ENCODE measurements at regions not wholly inside any gene's neighbourhood (a gene's known extent, or its start where the extent isn't known, plus 50 kb on each side); places are given as distances from the start of the nearest gene placed in this dataset.

DNA sequence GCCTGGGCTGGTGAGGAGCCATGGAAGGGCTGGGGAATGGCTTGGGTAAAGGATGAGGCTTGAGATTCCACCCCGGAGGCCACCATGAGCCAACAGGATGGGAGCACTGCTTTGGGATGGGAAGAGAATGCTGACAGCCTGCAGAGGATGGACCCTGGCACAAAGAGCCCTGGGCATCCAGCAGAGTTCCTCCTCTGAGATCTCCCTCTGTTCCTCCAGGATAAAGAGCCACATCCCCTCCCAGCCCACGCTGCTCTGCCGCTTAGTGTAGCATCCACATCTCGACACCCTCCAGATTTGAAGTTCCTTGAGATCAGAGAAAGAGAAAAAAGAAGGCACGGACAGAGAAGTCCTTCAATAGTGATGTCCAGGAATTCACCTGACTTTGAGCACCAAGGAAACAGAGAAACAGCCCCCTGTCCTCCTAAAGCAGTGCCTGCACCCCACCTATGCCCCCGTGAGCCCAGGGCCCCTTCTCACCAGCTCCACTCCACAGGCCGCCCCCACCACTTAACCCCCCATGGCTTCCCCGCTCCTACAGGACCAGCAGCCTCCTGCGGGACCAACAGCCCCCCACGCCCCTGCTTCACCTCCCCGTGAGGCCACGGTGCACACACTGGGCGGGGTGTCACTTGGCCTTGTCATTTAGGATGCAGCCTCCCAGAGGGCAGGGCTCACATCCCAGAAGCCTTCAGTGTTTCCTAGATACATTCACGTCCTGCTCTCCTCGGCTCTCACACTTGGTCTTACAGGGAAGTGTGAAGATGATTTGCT, 180.5 kb downstream of the SHANK2 start:
- H3K4me3 Mint-ChIP-seq: no peak overlapping the region
- no peaks in the 10 kb centered on the region for H3K4me1 Mint-ChIP-seq
- H3K9me3 Mint-ChIP-seq: no peaks in the 10 kb centered on the region
- no peaks in the 10 kb centered on the region for H3K36me3 Mint-ChIP-seq
- peaks cover 5% of the 10 kb centered on the region for H3K27me3 Mint-ChIP-seq
- no peak overlapping the region for H3K27ac Mint-ChIP-seq

DNA sequence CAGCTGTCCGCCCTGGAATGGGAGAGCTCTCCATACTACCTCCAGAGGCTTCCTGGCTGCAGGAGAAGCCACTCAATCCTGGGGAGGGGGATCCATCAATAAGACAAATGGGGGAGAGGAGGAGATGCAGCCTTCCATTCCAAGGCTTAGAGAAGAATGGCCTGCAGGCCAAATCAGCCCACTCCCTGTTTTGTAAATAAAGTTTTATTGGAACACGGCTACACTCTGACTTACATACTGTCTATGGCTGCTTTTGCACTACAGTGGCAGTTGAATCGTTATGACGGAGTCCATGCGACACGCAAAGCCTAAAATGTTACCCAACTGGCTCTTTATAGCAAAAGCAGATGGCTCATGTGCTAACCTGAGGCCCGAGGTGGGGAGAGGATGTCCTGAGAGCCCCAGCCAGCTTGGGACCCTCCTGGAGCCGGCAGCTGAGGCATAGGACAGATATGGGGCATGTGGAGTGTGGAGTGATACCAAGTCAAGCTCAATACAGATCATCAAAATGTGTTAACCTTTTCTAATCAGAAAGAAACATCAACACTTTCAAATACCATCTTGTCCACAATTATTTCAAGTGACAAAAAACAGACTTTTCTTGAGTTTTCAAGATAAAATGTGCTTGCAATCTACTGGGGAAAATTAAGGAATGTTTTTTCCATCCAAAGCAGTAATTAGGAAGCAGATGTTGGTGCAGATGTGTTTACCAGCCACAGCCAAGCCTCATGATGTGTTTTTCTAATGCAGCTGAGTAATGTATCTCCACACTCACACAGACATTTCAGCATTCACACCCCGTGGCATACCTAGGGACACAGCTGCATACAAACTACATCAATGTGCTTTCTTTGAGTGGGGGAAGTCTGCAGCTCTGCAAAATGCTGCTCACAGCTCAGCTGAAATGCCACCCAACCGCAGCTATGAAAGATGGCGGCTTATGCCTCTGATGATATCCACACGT, 181.6 kb downstream of the SHANK2 start:
- Mint-ChIP-seq H3K27ac (no peak overlapping the region), H3K27me3 (no peaks in the 10 kb centered on the region), H3K36me3 (no peaks in the 10 kb centered on the region), H3K9me3 (no peaks in the 10 kb centered on the region), H3K4me3 (no peak overlapping the region), H3K4me1 (no peaks in the 10 kb centered on the region)

DNA sequence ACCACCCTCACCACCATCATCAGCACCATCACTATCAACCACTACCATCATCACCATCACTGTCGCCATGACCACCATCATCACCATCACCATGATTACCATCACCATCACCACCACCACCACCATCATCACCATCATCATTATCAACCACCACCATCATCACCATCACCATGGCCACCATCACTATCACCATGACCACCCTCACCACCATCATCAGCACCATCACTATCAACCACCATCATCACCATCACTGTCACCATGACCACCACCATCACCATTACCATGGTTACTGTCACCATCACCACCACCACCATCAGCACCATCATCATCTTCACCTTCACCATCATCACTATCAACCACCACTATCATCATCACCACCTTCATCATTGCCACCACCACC, 183.4 kb downstream of the SHANK2 start:
- Mint-ChIP-seq H3K9me3 (no peaks in the 10 kb centered on the region), H3K4me1 (no peaks in the 10 kb centered on the region), H3K27me3 (peaks cover 1% of the 10 kb centered on the region), H3K27ac (no peak overlapping the region), H3K4me3 (no peak overlapping the region), H3K36me3 (no peaks in the 10 kb centered on the region)

DNA sequence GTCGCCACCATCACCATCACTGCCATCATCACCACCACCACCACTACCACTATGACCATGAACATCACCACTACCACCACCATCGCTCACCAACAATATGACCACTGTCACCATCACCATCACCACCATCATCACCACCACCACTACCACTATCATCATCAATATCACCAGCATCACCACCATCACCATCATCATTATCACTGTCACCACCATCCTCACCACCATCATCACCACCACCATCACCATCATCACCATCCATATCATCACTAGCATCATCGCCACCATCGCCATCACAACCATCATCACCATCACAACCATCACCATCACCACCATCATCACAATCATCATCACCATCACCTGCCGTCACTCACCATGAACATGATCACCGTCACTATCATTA, 184.6 kb downstream of the SHANK2 start:
- Mint-ChIP-seq H3K27me3 (peaks cover 11% of the 10 kb centered on the region), H3K4me3 (no peak overlapping the region), H3K27ac (no peak overlapping the region), H3K36me3 (no peaks in the 10 kb centered on the region), H3K9me3 (no peaks in the 10 kb centered on the region), H3K4me1 (no peaks in the 10 kb centered on the region)

DNA sequence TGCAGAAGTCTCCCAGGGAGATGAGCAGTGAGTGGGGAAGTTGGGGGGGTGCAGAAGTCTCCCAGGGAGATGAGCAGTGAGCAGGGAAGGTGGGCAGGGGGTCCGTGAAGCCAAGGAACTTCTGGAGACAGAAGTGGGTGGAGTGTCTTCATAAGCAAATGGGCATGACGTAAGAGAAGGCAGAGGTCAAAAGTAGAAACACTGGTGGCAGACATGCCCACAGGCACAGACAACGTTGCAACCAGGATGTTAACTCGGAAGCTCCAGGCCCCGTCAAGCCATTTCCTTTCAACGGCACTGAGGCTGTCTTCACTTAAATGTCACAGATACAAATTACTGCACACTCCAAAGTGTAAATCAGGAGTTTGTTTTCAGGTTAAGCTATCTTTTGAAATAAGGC, 186.1 kb downstream of the SHANK2 start:
- Mint-ChIP-seq H3K27ac (no peak overlapping the region), H3K4me3 (no peak overlapping the region), H3K27me3 (peaks cover 11% of the 10 kb centered on the region), H3K9me3 (no peaks in the 10 kb centered on the region), H3K36me3 (no peaks in the 10 kb centered on the region), H3K4me1 (no peaks in the 10 kb centered on the region)

DNA sequence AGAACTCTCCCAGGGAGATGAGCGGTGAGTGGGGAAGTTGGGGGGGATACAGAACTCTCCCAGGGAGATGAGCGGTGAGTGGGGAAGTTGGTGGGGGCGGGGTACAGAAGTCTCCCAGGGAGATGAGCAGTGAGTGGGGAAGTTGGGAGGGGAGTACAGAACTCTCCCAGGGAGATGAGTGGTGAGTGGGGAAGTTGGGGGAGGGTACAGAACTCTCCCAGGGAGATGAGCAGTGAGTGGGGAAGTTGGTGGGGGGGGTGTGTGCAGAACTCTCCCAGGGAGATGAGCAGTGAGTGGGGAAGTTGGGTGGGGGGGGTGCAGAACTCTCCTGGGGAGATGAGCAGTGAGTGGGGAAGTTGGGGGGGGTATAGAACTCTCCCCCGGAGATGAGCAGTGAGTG, 186.5 kb downstream of the SHANK2 start:
- no peaks in the 10 kb centered on the region for H3K36me3 Mint-ChIP-seq
- H3K27ac Mint-ChIP-seq: no peak overlapping the region
- H3K9me3 Mint-ChIP-seq: no peaks in the 10 kb centered on the region
- peaks cover 11% of the 10 kb centered on the region for H3K27me3 Mint-ChIP-seq
- H3K4me1 Mint-ChIP-seq: no peaks in the 10 kb centered on the region
- H3K4me3 Mint-ChIP-seq: no peak overlapping the region

DNA sequence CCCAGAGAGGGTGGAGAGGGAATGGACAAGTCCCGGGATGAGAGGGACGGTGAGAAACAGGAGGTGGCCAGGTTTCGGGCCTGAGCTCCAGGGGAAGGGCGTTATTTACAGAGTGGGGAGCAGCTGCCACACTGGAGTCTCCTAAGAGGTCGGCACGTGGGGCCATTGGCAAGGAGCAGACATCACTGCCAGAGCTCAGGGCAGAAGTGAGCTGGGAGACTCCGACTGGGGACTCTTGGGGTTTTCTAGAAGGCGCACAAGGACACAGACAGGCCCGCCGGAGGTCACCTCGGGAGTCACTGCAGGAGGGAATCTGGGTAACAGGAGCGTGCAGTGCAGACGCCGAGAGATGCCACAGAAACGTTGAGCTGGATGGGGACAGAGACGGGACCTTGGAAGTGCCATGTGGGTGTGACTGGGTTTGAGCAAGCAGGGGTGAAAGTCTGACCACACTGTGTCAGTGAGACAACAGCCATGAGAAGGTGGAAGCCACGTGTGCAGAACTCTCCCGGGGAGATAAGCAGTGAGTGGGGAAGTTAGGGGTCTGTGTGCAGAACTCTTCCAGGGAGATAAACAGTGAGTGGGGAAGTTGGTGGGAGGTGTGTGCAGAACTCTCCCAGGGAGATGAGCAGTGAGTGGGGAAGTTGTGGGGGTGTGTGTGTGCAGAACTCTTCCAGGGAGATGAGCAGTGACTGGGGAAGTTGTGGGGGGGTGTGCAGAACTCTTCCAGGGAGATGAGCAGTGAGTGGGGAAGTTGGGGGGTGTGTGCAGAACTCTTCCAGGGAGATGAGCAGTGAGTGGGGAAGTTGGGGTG, 187.5 kb downstream of the SHANK2 start:
- Mint-ChIP-seq H3K4me1 (no peaks in the 10 kb centered on the region), H3K27me3 (peaks cover 13% of the 10 kb centered on the region), H3K4me3 (no peak overlapping the region), H3K36me3 (no peaks in the 10 kb centered on the region), H3K27ac (no peak overlapping the region), H3K9me3 (no peaks in the 10 kb centered on the region)

DNA sequence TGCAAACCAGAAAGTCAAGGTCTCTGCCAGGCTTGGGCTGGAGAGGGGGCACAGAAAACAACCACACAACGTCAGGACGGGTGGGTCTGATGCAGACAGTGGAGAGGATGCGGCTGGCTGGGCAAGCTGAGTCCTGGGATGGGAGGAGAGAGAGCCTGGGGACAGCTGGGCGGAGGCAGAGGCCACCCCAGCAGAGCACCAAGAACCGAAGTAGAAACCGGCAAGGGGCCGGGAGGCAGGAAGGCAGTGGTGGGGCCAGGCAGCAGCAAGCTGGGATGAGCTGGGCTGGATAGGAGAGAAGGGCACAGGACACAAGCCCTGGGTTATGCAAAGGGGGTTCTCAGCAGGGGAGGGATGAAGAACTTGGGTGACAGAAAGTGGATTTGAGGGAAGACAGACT, 188.2 kb downstream of the SHANK2 start:
- no peaks in the 10 kb centered on the region for H3K4me1 Mint-ChIP-seq

DNA sequence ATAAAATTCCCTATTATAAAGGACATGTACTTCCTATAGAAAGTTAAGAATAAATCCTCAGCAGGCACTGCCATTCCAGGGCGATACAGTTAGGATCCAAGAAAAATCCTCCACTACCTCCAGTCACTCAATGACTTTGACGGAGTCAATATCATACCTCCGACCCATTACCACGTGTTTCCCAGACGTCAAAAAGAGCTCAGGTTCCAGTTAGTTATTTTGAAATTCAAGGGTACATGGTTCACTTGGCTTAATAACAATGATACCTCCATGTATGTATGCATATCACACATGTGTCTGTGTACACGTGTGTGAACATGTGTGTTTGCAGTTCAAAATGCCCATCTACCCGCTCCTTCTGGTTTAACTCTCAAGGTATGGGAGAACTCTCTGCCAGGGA, 189.2 kb downstream of the SHANK2 start:
- Mint-ChIP-seq H3K9me3 (no peaks in the 10 kb centered on the region), H3K36me3 (no peaks in the 10 kb centered on the region), H3K27me3 (peaks cover 13% of the 10 kb centered on the region), H3K4me1 (no peaks in the 10 kb centered on the region), H3K27ac (no peak overlapping the region), H3K4me3 (no peak overlapping the region)

More for the DNA sequence above, 188.2 kb downstream of the SHANK2 start:
- H3K9me3 Mint-ChIP-seq: no peaks in the 10 kb centered on the region
- H3K4me3 Mint-ChIP-seq: no peak overlapping the region
- peaks cover 13% of the 10 kb centered on the region for H3K27me3 Mint-ChIP-seq
- no peak overlapping the region for H3K27ac Mint-ChIP-seq
- H3K36me3 Mint-ChIP-seq: no peaks in the 10 kb centered on the region

DNA sequence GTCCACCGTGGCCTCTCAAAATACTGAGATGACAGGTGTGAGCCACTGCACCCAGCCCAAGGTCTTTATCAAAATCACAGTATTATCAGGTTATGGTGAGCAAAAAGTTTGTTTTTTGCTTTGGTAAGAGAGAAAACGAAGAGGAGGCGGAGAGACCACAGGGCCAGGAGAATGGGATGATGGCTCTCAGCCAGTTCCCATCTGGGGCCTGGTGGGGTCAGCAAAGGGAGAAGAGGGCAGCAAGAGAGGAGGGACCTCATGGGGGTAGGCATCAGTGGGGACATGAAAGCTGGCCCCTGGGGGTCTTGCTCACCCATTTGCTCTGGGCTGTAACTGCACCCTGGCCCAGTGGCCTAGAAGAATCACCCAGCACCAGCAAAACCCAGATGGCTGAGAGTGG, 190.2 kb downstream of the SHANK2 start:
- H3K4me1 Mint-ChIP-seq: no peaks in the 10 kb centered on the region
- no peak overlapping the region for H3K4me3 Mint-ChIP-seq
- no peak overlapping the region for H3K27ac Mint-ChIP-seq
- no peaks in the 10 kb centered on the region for H3K36me3 Mint-ChIP-seq
- peaks cover 13% of the 10 kb centered on the region for H3K27me3 Mint-ChIP-seq
- H3K9me3 Mint-ChIP-seq: no peaks in the 10 kb centered on the region

DNA sequence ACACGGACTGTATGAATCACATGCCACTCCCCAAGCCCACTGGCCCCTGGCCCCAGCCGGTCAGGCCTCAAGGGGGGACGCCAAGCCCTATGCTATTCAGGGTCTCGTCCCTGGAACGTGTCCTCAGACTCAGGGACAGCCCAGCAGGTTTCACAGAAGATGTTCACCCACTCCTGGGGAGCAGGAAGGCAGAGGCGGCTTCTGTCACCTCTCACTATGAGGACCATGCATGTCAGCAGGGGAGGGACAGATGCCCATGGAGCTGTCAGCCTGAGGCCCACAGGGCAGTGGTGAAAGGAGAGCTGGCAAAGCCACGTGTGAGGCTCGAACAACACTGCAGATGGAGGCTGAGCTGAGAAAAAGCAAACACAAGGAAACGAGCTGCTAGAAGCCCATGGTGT, 192.0 kb downstream of the SHANK2 start:
- Mint-ChIP-seq H3K36me3 (no peaks in the 10 kb centered on the region), H3K4me1 (no peaks in the 10 kb centered on the region), H3K27me3 (peaks cover 13% of the 10 kb centered on the region), H3K4me3 (no peak overlapping the region), H3K27ac (no peak overlapping the region), H3K9me3 (no peaks in the 10 kb centered on the region)

DNA sequence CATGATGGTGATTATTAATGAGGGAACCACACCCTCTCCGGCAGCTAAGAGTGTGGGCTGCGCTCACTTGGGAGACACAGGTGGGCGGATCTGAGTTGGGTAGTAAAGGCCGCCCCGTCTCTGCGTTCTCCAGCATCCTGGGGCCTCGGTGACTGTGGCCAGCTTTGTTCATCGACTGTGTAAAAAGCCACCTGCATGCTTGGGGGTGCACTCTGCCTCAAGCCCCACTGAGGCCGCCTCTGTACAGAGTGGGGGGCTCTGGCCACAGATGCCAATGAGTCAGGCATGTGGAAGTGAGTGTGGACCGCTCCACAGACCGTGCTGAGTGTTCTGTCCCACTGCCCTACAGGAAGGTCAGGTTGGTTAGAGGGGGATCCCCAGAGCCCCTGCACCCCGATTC, 192.7 kb downstream of the SHANK2 start:
- Mint-ChIP-seq H3K36me3 (no peaks in the 10 kb centered on the region), H3K4me1 (no peaks in the 10 kb centered on the region), H3K27me3 (peaks cover 13% of the 10 kb centered on the region), H3K9me3 (no peaks in the 10 kb centered on the region), H3K27ac (no peak overlapping the region), H3K4me3 (no peak overlapping the region)

DNA sequence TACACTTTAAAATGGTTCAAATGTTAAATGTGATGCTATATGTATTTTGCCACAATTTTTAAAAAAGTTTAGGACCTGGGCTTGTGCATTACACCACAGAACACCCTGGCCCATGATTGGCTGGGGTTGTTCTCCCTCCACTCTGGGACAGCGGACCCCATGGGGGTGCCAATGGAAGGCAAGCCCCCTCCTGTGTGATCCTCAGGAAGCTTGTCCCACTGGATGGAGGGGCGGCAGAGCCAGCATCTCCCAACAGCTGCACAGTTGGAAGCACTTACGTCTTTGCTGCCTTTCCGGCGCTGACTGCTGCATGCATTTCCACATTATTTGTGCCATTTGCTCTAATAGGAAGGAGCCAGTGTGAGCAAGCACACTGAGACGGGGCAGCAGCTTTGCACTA, 196.5 kb downstream of the SHANK2 start:
- Mint-ChIP-seq H3K36me3 (no peaks in the 10 kb centered on the region), H3K4me3 (no peak overlapping the region), H3K27me3 (peaks cover 2% of the 10 kb centered on the region), H3K9me3 (no peaks in the 10 kb centered on the region), H3K4me1 (no peaks in the 10 kb centered on the region), H3K27ac (no peak overlapping the region)

All from activated naive CD4-positive, alpha-beta T cell treated with anti-CD3 and anti-CD28 coated beads, Interleukin-2, amount 50 U/mL, for 24 hours (primary cell).